ENCODE measurements at regions not wholly inside any gene's neighbourhood (a gene's known extent, or its start where the extent isn't known, plus 50 kb on each side); places are given as distances from the start of the nearest gene placed in this dataset.

- DNase-seq (no peak), ATAC-seq (no peak)
- TF ChIP-seq, protein P1, sequence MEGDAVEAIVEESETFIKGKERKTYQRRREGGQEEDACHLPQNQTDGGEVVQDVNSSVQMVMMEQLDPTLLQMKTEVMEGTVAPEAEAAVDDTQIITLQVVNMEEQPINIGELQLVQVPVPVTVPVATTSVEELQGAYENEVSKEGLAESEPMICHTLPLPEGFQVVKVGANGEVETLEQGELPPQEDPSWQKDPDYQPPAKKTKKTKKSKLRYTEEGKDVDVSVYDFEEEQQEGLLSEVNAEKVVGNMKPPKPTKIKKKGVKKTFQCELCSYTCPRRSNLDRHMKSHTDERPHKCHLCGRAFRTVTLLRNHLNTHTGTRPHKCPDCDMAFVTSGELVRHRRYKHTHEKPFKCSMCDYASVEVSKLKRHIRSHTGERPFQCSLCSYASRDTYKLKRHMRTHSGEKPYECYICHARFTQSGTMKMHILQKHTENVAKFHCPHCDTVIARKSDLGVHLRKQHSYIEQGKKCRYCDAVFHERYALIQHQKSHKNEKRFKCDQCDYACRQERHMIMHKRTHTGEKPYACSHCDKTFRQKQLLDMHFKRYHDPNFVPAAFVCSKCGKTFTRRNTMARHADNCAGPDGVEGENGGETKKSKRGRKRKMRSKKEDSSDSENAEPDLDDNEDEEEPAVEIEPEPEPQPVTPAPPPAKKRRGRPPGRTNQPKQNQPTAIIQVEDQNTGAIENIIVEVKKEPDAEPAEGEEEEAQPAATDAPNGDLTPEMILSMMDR (IDR thresholded peaks at IDR 0.05), result no peak
- Histone ChIP-seq H3K36me3 (no peaks in the 10 kb centered on the region), H3K27me3 (ENCODE audit: low read depth) (no peaks in the 10 kb centered on the region), H3K27ac (no peak overlapping the region), H3K4me3 (no peak overlapping the region), H3K9me3 (no peaks in the 10 kb centered on the region), H3K4me1 (no peaks in the 10 kb centered on the region)
- intact Hi-C loops (cut with DNase I), result no loop called here
These were observed 1118.8 kb upstream of the MAP3K7 start for GRCh38 chr6:91705646-91706045.

- intact Hi-C loops (cut with DNase I), result no loop called here
These were observed 1117.7 kb upstream of the MAP3K7 start for GRCh38 chr6:91704531-91704930.

GRCh38 chr6:91697010-91697695, 1110.3 kb upstream of the MAP3K7 start:
- Histone ChIP-seq H3K4me1 (no peaks in the 10 kb centered on the region), H3K27me3 (ENCODE audit: low read depth) (no peaks in the 10 kb centered on the region), H3K36me3 (no peaks in the 10 kb centered on the region), H3K27ac (no peak overlapping the region), H3K9me3 (no peaks in the 10 kb centered on the region), H3K4me3 (no peak overlapping the region)
- no peak for DNase-seq
- intact Hi-C loops (cut with DNase I), result no loop called here
- TF ChIP-seq, protein P1 (IDR thresholded peaks at IDR 0.05), result no peak
- ATAC-seq, result no peak

More at GRCh38 chr6:91704531-91704930, 1117.7 kb upstream of the MAP3K7 start:
- H3K27me3 ChIP-seq (ENCODE audit: low read depth), result no peaks in the 10 kb centered on the region
- H3K4me1 ChIP-seq, result no peaks in the 10 kb centered on the region
- DNase-seq (no peak), ATAC-seq (no peak)
- no peak overlapping the region for H3K27ac ChIP-seq
- no peaks in the 10 kb centered on the region for H3K36me3 ChIP-seq
- no peaks in the 10 kb centered on the region for H3K9me3 ChIP-seq
- TF ChIP-seq, protein P1 (IDR thresholded peaks at IDR 0.05), result no peak
- no peak overlapping the region for H3K4me3 ChIP-seq

- Histone ChIP-seq H3K36me3 (no peaks in the 10 kb centered on the region), H3K27ac (no peak overlapping the region), H3K4me1 (no peaks in the 10 kb centered on the region), H3K4me3 (no peak overlapping the region), H3K9me3 (no peaks in the 10 kb centered on the region), H3K27me3 (ENCODE audit: low read depth) (no peaks in the 10 kb centered on the region)
- TF ChIP-seq, protein P1 (IDR thresholded peaks at IDR 0.05), result no peak
- DNase-seq, result no peak
- no peak for ATAC-seq
- intact Hi-C loops (cut with DNase I), result no loop called here
These were observed 1108.3 kb upstream of the MAP3K7 start for GRCh38 chr6:91695221-91695620.

- no peaks in the 10 kb centered on the region for H3K27me3 ChIP-seq (ENCODE audit: low read depth)
- DNase-seq, result no peak
- intact Hi-C loops (cut with DNase I), result no loop called here
- ATAC-seq, result no peak
- H3K36me3 ChIP-seq, result no peaks in the 10 kb centered on the region
- no peaks in the 10 kb centered on the region for H3K4me1 ChIP-seq
- no peak overlapping the region for H3K27ac ChIP-seq
- H3K4me3 ChIP-seq, result no peak overlapping the region
- no peaks in the 10 kb centered on the region for H3K9me3 ChIP-seq
- TF ChIP-seq, protein P1 (IDR thresholded peaks at IDR 0.05), result no peak
These were observed 1107.3 kb upstream of the MAP3K7 start for GRCh38 chr6:91694016-91694654.

All from lower lobe of right lung (tissue), 2 donors.